Stimulated activated CD8-positive, alpha-beta memory T cell treated with anti-CD3 and anti-CD28 coated beads, Interleukin-7, amount 100 ng/mL, for 48 hours (primary cell): ENCODE measurements at regions not wholly inside any gene's neighbourhood (a gene's known extent, or its start where the extent isn't known, plus 50 kb on each side); places are given as distances from the start of the nearest gene placed in this dataset.

Experiments used
- DNase-seq, 2 donors: peaks; one replicate each; pipeline ENCODE4 v3.0.0-alpha.2; 2020; ENCODE audit warnings: low read depth in 1 of 2; ENCODE audit errors: extremely low read depth in 1 of 2

DNA sequence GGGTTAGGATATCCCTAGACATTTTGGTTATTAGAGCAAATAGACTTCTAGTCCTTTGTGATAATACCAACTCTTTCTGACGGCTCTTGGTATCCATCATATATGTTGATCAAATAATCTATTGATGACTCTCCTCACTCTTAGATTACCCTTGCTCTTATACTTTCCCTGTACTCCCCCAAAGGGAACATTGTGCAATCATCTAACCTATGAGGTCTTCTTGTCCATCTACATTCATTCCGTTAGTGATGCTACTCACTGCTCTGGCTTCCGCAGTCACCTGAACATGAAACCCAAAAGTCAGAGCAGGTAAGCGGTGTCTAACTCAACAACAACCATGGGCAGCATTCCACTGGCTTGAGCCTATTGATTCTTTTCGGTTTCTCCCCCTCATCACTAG, 223.7 kb upstream of the SALL1 start:
- DNase-seq, result no peak

DNA sequence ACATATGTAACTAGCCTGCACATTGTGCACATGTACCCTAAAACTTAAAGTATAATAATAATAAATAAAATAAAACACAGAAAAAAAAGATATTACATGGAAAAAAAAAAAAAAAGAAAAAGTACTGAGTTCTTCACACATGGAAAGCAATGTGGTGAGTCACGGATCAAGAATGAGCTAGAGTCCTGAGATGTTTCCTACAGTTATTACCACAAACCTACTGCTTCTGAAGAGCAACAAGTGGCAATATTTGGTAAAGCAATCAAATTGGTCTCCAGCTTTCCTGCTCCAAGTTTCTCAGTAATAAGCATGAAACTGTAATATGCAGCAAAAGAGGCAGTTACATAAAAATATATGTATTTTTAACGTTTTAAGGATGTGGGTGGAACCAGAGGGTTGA, 223.3 kb upstream of the SALL1 start:
- DNase-seq, result no peak

- DNase-seq, result no peak
Observed at GRCh38 chr16:51365715-51366114, 214.6 kb upstream of the SALL1 start.

DNA sequence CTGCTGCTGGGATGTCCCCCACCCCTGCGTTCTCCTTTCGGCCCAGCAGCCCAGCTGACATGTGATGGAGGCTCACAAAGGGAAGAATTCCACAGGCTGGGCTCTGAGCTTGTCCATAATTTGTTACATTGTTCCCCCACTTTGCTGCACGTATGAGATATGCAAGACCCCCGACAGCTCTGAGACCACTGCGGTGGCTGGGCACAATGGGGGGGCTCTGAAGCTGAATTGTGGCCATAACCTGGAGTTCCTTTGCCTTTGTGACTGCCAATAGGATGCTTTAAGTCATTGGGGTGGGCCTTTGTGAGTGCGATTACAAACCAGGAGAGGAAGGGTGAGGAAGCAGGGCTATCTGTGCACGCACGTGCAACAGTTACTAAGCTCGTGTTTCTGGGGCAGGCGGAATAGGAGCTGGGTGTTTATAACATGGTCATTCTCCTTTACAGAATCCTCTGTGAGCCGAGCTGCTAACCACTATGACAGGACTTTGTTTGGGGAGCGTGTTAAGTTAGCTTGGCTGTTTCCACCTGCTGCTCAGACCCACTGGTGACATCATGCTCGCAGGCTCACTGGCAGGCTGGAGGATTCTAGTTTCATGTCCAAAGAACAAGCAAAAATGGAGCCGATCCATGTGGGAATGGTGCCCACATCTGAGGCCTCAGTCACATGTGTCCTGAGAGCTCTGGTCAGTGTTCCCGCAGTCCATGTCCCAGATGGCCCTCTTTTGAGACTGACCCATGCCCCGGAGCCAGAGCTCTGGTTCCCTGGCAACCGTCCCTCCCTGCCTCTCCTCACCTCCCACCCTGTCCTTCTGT, 208.3 kb upstream of the SALL1 start:
- DNase-seq, result no peak

- DNase-seq, result no peak
Observed at GRCh38 chr16:51357839-51358238, 206.8 kb upstream of the SALL1 start.

DNA sequence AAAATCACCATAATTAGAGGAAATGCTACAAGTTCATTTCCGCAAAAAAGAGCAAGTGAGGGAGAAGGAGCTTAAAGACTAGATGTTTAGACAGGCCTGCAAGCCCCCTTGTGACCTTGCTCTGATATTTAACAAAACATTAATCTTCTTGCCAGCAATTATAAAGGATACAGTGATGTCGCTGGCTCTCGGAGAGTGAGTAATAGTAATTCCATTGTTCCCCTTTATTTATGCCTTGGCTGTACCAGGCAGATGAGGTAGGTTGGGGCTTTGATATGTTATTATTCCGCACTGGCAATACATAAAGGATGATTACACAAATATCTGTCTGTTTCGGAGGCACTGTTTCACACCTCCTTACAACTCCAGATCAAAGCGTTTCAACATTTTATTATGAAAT, 204.8 kb upstream of the SALL1 start:
- DNase-seq, result no peak

DNA sequence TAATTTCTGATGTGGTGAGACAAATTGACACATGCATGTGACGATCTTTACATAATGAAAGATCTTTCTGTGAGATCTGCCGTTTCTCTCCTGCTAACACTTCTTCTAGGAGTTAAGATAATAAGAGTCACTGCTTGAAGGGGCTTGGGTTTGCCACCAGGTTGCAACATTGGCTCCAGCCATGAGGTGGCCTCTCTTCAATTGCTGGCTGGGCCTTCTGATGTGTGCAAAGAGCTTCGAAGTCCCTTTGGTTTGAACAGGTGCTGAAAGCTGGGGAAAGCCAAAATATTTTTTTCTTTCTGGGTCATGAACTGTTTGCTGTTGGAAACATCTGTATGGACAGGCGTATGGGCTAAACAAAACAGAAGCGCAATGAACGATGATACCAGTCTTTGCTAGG, 204.1 kb upstream of the SALL1 start:
- DNase-seq, result no peak

DNA sequence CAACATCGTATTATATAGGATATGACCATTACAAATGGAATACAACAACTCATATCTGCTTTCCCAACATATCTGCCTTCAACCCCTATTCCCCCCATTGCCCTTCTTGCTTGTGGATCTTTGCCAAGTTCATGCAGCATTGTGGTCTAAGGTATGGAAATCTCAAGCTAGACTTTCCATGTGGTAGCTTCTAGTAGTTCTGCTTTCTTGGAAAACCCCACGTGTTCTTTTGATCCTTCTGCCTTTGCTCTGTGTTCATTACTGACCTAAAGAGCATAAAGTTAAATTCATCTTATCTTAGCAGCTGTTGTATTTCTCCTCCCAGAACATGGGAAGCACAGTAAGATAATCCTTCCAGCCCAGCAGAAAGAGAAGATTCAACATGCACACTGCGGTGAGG, 202.0 kb upstream of the SALL1 start:
- DNase-seq, result no peak

- DNase-seq, result no peak
Observed at GRCh38 chr16:51349626-51350025, 198.6 kb upstream of the SALL1 start.

DNA sequence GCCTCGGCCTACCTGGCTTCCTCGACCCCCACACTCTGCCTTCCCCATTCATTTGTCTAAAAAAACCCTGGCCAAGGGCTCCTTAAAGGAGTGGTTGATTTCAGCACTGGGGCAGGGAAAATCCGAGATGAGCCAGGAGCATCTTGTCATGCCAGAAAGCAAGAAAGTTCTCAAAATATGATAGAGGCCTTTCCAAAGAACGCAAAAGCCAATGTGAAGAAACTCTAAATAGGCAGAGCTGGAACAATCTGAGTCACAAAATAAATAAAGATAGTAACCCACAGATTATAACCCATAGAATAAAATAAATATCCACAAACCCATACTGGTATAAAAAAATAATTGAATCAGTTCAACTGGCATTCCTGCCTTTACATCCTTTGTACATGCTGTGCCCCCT, 192.3 kb upstream of the SALL1 start:
- no peak for DNase-seq

GRCh38 chr16:51341204-51341603, 190.1 kb upstream of the SALL1 start:
- no peak for DNase-seq

GRCh38 chr16:51337662-51338061, 186.6 kb upstream of the SALL1 start:
- no peak for DNase-seq

DNA sequence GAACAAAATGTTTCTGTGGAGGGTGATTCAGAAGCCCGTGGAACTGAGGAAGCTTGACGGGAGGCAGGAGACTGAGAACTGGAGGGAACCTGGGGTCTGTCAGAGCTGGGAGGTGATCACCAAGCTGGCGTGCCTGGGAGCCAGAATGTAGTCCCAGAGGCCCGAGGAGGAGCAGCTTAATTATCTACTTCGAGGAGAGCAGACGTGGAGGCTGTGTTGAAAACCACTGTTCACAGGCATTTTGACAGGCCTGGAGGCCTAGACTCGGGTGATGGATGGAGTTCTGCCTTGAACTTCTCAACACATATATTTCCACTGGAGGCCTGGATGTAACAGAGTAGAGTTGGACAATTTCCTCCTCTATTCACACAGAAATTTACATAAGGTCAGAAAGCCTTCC, 177.7 kb upstream of the SALL1 start:
- no peak for DNase-seq

DNA sequence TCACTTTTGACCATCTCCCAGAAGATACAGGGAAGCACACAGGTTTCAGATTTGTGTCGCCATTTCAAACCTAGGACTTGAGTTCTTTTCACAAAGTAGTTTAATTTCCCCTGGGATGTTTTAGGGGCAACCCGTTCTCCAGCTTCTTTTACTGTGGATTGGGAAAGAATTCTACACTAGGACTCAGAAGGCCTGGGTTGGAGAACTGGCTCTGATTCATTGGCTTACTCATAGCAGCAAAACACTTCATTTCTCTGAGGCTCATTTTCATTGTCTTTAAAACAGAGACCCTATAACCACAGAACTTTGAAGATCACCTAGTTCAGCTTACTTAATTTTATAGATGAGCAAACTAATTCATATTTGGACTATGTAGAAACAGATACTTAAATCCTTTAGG, 175.9 kb upstream of the SALL1 start:
- DNase-seq, result no peak

- DNase-seq, result no peak
Observed at GRCh38 chr16:51326131-51326856, 175.2 kb upstream of the SALL1 start.

GRCh38 chr16:51321251-51321650, 170.2 kb upstream of the SALL1 start:
- DNase-seq, result no peak

- no peak for DNase-seq
Observed at GRCh38 chr16:51317575-51317974, 166.5 kb upstream of the SALL1 start.

GRCh38 chr16:51313198-51313597, 162.1 kb upstream of the SALL1 start:
- DNase-seq, result no peak

DNA sequence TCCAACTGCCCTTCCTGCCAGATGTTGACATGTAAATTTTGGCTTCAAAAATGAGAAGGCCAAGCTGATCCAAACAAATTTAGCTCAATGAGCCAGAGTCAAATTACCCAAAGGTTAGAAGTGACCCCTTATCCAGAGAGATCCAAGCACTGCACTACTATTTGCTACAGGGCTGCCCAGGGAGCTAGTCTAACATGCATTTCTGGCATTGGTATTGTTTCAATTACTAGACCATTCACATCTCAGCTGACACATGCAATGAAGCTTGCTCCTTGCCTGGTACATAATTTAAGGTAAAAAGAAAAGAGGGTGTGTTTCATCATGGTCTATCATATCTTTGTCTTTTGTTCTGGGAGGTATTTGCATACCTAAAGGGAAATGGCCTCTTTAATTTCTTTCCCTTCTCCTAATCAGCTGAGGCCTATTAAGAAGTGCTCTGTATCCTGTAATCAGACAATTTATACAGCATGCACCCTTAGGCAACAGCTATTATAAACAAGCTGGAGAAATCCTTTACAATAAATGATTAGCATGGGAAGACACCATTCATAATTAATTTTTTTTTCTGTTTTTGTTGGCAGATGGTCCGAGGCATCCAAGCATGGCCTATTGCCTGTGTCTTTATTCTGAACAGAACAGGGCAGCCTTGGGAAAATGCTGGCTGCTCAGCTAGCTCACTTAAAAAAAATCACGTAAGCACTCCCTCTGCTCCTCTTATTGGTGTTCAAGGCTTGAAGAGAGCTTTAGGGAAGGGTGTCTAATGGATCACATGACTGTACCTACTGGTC, 161.5 kb upstream of the SALL1 start:
- no peak for DNase-seq

DNA sequence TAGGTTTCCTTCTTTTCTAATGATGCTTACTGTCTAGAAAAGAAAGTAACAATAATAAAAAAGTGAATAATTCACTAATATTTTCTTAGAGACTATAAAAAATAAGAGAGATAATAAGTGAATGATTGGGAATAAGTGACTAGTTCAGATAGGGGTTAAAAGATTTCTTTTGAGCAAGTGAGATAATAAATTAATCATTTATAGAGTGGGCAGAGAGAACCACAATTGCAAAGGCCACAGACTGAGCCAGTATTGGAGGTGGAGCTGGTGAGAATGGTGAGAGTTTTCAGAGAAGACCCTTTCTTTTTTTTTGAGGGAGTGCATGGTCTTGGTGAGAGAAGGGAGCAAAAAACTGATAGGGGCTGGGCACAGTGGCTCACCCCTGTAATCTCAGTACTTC, 159.1 kb upstream of the SALL1 start:
- DNase-seq, result no peak

GRCh38 chr16:51306886-51307595, 156.0 kb upstream of the SALL1 start:
- DNase-seq, result no peak
